ENCODE measurements at regions not wholly inside any gene's neighbourhood (a gene's known extent, or its start where the extent isn't known, plus 50 kb on each side); places are given as distances from the start of the nearest gene placed in this dataset.
"Not testable (repeated sequence)": the region's sequence is repeated elsewhere in the genome, so short reads cannot be mapped to it uniquely, and the experiment has no call there.

GRCh38 chr6:113686049-113686448, 171.1 kb upstream of the MARCKS start:
- DNase-seq (ENCODE audit: low read depth, low spot score) = no peak
- H3K9me3 ChIP-seq (replicated peaks; ENCODE audit: control insufficient read depth, insufficient read depth, low read length) = no peaks in the 10 kb centered on the region
- dilution Hi-C loops (cut with MboI; ENCODE audit: extremely low pct_ligation_motif_present, low sequenced_read_pairs) (no loop called here), intact Hi-C loops (cut with micrococcal nuclease) (no loop called here)
- H3K9ac ChIP-seq (replicated peaks; ENCODE audit: extremely low read depth, insufficient read depth, low read length) = no peak overlapping the region
- H3K79me2 ChIP-seq (ENCODE audit: control insufficient read depth, insufficient read depth, low read length) = no peaks in the 10 kb centered on the region
- BruUV-seq (replicated peaks) = no TSS peak
- no peaks in the 10 kb centered on the region for H4K20me1 ChIP-seq (replicated peaks; ENCODE audit: control insufficient read depth, extremely low read depth, insufficient read depth, low read length)
- ChIA-PET CTCF (no interaction called here), POLR2A (no interaction called here)
- H3K27ac ChIP-seq (ENCODE audit: insufficient read depth, low read depth, low read length) = no peak overlapping the region
- H3K27me3 ChIP-seq (ENCODE audit: control insufficient read depth in 2 of 2, insufficient read depth in 2 of 2, low read length in 2 of 2) = no peaks in the 10 kb centered on the region
- no peaks in the 10 kb centered on the region for H3K36me3 ChIP-seq (ENCODE audit: control insufficient read depth in 2 of 2, extremely low read depth in 1 of 2, insufficient read depth in 2 of 2, low read length in 2 of 2)
- peaks cover 2% of the 10 kb centered on the region for H3K4me1 ChIP-seq (ENCODE audit: control insufficient read depth, extremely low read depth, insufficient read depth, low read length)
- H3K9me1 ChIP-seq (replicated peaks; ENCODE audit: control insufficient read depth, extremely low read depth, insufficient read depth, low read length) = no peaks in the 10 kb centered on the region
- H3K4me3 ChIP-seq (replicated peaks in 1 of 3; ENCODE audit: insufficient read depth in 1 of 3, low read depth in 1 of 3, low read length in 3 of 3) = no peak overlapping the region
- FAIRE-seq = no peak
- TF ChIP-seq FOS (IDR thresholded peaks at IDR 0.05; ENCODE audit: borderline replicate concordance, insufficient read depth, low read length) (no peak), POLR2A (IDR thresholded peaks at IDR 0.05; ENCODE audit: low read depth, low read length) (no peak), JUN (IDR thresholded peaks at IDR 0.05; ENCODE audit: borderline replicate concordance, insufficient read depth, insufficient read length, low read depth) (no peak), MAX (IDR thresholded peaks at IDR 0.05; ENCODE audit: insufficient read depth, insufficient read length) (no peak), MYC (IDR thresholded peaks at IDR 0.05; ENCODE audit: low read depth, low read length) (no peak), EZH2 (IDR thresholded peaks at IDR 0.05; ENCODE audit: borderline replicate concordance, low read depth, low read length, severe bottlenecking) (no peak)
- no peak overlapping the region for H2AFZ ChIP-seq (ENCODE audit: low read depth, low read length)
- no peak overlapping the region for H3K4me2 ChIP-seq (ENCODE audit: insufficient read depth, low read length)

- BruUV-seq (replicated peaks); H3K27me3 ChIP-seq (ENCODE audit: control insufficient read depth in 2 of 2, insufficient read depth in 2 of 2, low read length in 2 of 2); FAIRE-seq; dilution Hi-C loops (cut with MboI; ENCODE audit: extremely low pct_ligation_motif_present, low sequenced_read_pairs); H3K4me3 ChIP-seq (replicated peaks in 1 of 3; ENCODE audit: insufficient read depth in 1 of 3, low read depth in 1 of 3, low read length in 3 of 3); H4K20me1 ChIP-seq (replicated peaks; ENCODE audit: control insufficient read depth, extremely low read depth, insufficient read depth, low read length); POLR2A ChIA-PET; H3K27ac ChIP-seq (ENCODE audit: insufficient read depth, low read depth, low read length); H3K9me1 ChIP-seq (replicated peaks; ENCODE audit: control insufficient read depth, extremely low read depth, insufficient read depth, low read length); H3K79me2 ChIP-seq (ENCODE audit: control insufficient read depth, insufficient read depth, low read length); intact Hi-C loops (cut with micrococcal nuclease); H3K36me3 ChIP-seq (ENCODE audit: control insufficient read depth in 2 of 2, extremely low read depth in 1 of 2, insufficient read depth in 2 of 2, low read length in 2 of 2); H3K4me1 ChIP-seq (ENCODE audit: control insufficient read depth, extremely low read depth, insufficient read depth, low read length); DNase-seq (ENCODE audit: low read depth, low spot score); H3K9ac ChIP-seq (replicated peaks; ENCODE audit: extremely low read depth, insufficient read depth, low read length); H2AFZ ChIP-seq (ENCODE audit: low read depth, low read length); H3K9me3 ChIP-seq (replicated peaks; ENCODE audit: control insufficient read depth, insufficient read depth, low read length); H3K4me2 ChIP-seq (ENCODE audit: insufficient read depth, low read length): not testable (repeated sequence)
- CTCF ChIA-PET = interaction anchor here (0.6 kb wide), 2 partner anchors 35 to 811 kb away, joined by 3 to 4 read pairs; no protein-coding TSS in a partner anchor
These were observed 167.5 kb upstream of the MARCKS start for GRCh38 chr6:113689620-113690019.

All from endothelial cell of umbilical vein (primary cell).